Stimulated activated CD8-positive, alpha-beta memory T cell treated with anti-CD3 and anti-CD28 coated beads, Interleukin-7, amount 100 ng/mL, for 24 hours (primary cell): ENCODE measurements at regions not wholly inside any gene's neighbourhood (a gene's known extent, or its start where the extent isn't known, plus 50 kb on each side); places are given as distances from the start of the nearest gene placed in this dataset.

Experiments
- DNase-seq: peaks from one replicate; pipeline ENCODE4 v3.0.0-alpha.2; 2020; ENCODE audit warnings: low read depth

GRCh38 chr10:78394047-78394446 lies 360.4 kb downstream of the RPS24 start:
- DNase-seq = no peak

GRCh38 chr10:78395162-78395561 lies 361.5 kb downstream of the RPS24 start:
- DNase-seq = no peak

GRCh38 chr10:78396754-78397153 lies 363.1 kb downstream of the RPS24 start:
- DNase-seq = no peak

- DNase-seq = no peak
Observed at GRCh38 chr10:78397786-78398185, 364.1 kb downstream of the RPS24 start.

GRCh38 chr10:78398382-78398781 lies 364.7 kb downstream of the RPS24 start:
- no peak for DNase-seq

GRCh38 chr10:78401624-78402367 lies 368.1 kb downstream of the RPS24 start:
- no peak for DNase-seq

- no peak for DNase-seq
Observed at GRCh38 chr10:78402591-78402990, 368.9 kb downstream of the RPS24 start.

GRCh38 chr10:78403781-78404180 lies 370.1 kb downstream of the RPS24 start:
- DNase-seq = no peak

GRCh38 chr10:78404296-78404695 lies 370.6 kb downstream of the RPS24 start:
- no peak for DNase-seq

GRCh38 chr10:78405231-78405630 lies 371.6 kb downstream of the RPS24 start:
- DNase-seq = no peak

GRCh38 chr10:78405736-78406135 lies 372.1 kb downstream of the RPS24 start:
- no peak for DNase-seq

- no peak for DNase-seq
Observed at GRCh38 chr10:78406648-78407008, 373.0 kb downstream of the RPS24 start.

GRCh38 chr10:78407009-78407711 lies 373.5 kb downstream of the RPS24 start:
- peak; percentile 35 for DNase-seq

GRCh38 chr10:78407966-78408365 lies 374.3 kb downstream of the RPS24 start:
- DNase-seq = no peak

- no peak for DNase-seq
Observed at GRCh38 chr10:78408671-78409472, 375.2 kb downstream of the RPS24 start.

GRCh38 chr10:78410046-78410965 lies 376.6 kb downstream of the RPS24 start:
- no peak for DNase-seq

- no peak for DNase-seq
Observed at GRCh38 chr10:78411716-78412115, 378.1 kb downstream of the RPS24 start.

GRCh38 chr10:78412605-78413004 lies 378.9 kb downstream of the RPS24 start:
- no peak for DNase-seq

- no peak for DNase-seq
Observed at GRCh38 chr10:78413076-78414055, 379.7 kb downstream of the RPS24 start.

GRCh38 chr10:78414380-78414779 lies 380.7 kb downstream of the RPS24 start:
- DNase-seq = no peak

GRCh38 chr10:78415111-78415510 lies 381.4 kb downstream of the RPS24 start:
- no peak for DNase-seq
